AG04449 (cell line): ENCODE measurements at regions not wholly inside any gene's neighbourhood (a gene's known extent, or its start where the extent isn't known, plus 50 kb on each side); places are given as distances from the start of the nearest gene placed in this dataset.

ENCODE experiments used
- CTCF ChIA-PET: fragments of 350-600 bp; formaldehyde crosslinking; extraction: SDS; loops from one replicate; lab custom pipeline; 2021; ENCODE audit warnings: antibody characterized with exemption; lab: Yijun Ruan, JAX
- POLR2A ChIA-PET: fragments of 400-600, 350-600 bp; formaldehyde crosslinking; extraction: SDS; loops from one replicate; lab custom pipeline; 2020; ENCODE audit warnings: antibody characterized with exemption, inconsistent platforms; lab: Yijun Ruan, JAX
- DNase-seq: peaks from one replicate; pipeline ENCODE4 v3.0.0-alpha.2; 2010; ENCODE audit warnings: low read depth, low spot score
- H3K4me3 ChIP-seq: 2 replicates; pipeline ENCODE4 v1.5.1; 2011; ENCODE audit warnings: low read depth, mild to moderate bottlenecking, control low read depth, low read length
- TF ChIP-seq, protein P1 (sequence below): IDR thresholded peaks from one replicate; pipeline ENCODE4 v1.5.1; 2011; ENCODE audit warnings: mild to moderate bottlenecking, moderate library complexity, low read length, control low read depth, inconsistent platforms; ENCODE audit not compliant: insufficient read depth; ENCODE audit errors: missing control alignments

DNA sequence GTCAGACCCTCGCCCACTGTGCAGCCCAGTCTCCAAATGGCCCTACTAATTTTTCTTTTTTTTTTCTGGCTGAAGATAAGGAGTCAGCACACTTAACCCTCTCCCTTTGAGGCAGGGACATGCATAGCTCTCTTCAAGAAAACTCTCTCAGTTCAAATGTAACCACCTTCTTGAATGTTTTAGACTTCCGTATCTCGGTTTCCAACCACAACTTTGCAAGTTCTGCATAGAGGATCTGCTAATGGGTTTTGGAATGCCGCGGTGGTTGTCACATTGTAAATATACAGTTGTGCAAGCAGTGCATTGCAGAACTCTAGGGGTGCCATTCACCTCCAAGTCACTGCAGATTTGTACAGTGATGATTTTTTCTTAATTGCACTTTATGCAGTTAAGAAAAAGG lies 59.4 kb upstream of the SLC35B3 start:
- H3K4me3 ChIP-seq = no peak overlapping the region
- DNase-seq = no peak
- TF ChIP-seq, protein P1, sequence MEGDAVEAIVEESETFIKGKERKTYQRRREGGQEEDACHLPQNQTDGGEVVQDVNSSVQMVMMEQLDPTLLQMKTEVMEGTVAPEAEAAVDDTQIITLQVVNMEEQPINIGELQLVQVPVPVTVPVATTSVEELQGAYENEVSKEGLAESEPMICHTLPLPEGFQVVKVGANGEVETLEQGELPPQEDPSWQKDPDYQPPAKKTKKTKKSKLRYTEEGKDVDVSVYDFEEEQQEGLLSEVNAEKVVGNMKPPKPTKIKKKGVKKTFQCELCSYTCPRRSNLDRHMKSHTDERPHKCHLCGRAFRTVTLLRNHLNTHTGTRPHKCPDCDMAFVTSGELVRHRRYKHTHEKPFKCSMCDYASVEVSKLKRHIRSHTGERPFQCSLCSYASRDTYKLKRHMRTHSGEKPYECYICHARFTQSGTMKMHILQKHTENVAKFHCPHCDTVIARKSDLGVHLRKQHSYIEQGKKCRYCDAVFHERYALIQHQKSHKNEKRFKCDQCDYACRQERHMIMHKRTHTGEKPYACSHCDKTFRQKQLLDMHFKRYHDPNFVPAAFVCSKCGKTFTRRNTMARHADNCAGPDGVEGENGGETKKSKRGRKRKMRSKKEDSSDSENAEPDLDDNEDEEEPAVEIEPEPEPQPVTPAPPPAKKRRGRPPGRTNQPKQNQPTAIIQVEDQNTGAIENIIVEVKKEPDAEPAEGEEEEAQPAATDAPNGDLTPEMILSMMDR = no peak
- CTCF ChIA-PET = no interaction called here
- POLR2A ChIA-PET = no interaction called here

GRCh38 chr6:8492536-8493133 lies 57.3 kb upstream of the SLC35B3 start:
- no peak overlapping the region for H3K4me3 ChIP-seq
- POLR2A ChIA-PET = no interaction called here
- DNase-seq = no peak
- TF ChIP-seq, protein P1 = no peak
- CTCF ChIA-PET = interaction anchor here (1.3 kb wide), 1 partner anchor 11 kb away, joined by 3 read pairs; no protein-coding TSS in a partner anchor
